Eye (tissue), 1 donor: ENCODE measurements at regions not wholly inside any gene's neighbourhood (a gene's known extent, or its start where the extent isn't known, plus 50 kb on each side); places are given as distances from the start of the nearest gene placed in this dataset.
A peak's percentile ranks its signal among the peaks of the same experiment; 100 is the strongest.

Experiments
- DNase-seq: peaks from one replicate; pipeline ENCODE4 v3.0.0-alpha.2; 2015

- DNase-seq, result no peak
Observed at GRCh38 chr1:191857600-191857999, 300.7 kb upstream of the RGS18 start.

GRCh38 chr1:191865479-191865878, 292.8 kb upstream of the RGS18 start:
- DNase-seq, result no peak

GRCh38 chr1:191866155-191866554, 292.1 kb upstream of the RGS18 start:
- DNase-seq, result no peak

- no peak for DNase-seq
Observed at GRCh38 chr1:191869790-191870312, 288.4 kb upstream of the RGS18 start.

GRCh38 chr1:191870490-191870889, 287.8 kb upstream of the RGS18 start:
- DNase-seq, result no peak

GRCh38 chr1:191875994-191876393, 282.3 kb upstream of the RGS18 start:
- no peak for DNase-seq

GRCh38 chr1:191876631-191877030, 281.6 kb upstream of the RGS18 start:
- DNase-seq, result no peak

- DNase-seq, result no peak
Observed at GRCh38 chr1:191882870-191883269, 275.4 kb upstream of the RGS18 start.

- no peak for DNase-seq
Observed at GRCh38 chr1:191886977-191887376, 271.3 kb upstream of the RGS18 start.

- DNase-seq, result no peak
Observed at GRCh38 chr1:191888996-191889622, 269.2 kb upstream of the RGS18 start.

- no peak for DNase-seq
Observed at GRCh38 chr1:191889623-191890003, 268.6 kb upstream of the RGS18 start.

GRCh38 chr1:191890433-191891088, 267.7 kb upstream of the RGS18 start:
- no peak for DNase-seq

GRCh38 chr1:191892716-191893115, 265.5 kb upstream of the RGS18 start:
- no peak for DNase-seq

- no peak for DNase-seq
Observed at GRCh38 chr1:191895049-191895448, 263.2 kb upstream of the RGS18 start.

- no peak for DNase-seq
Observed at GRCh38 chr1:191895462-191896058, 262.7 kb upstream of the RGS18 start.

GRCh38 chr1:191897134-191897533, 261.1 kb upstream of the RGS18 start:
- DNase-seq, result no peak

- no peak for DNase-seq
Observed at GRCh38 chr1:191901651-191902050, 256.6 kb upstream of the RGS18 start.

GRCh38 chr1:191904991-191905390, 253.3 kb upstream of the RGS18 start:
- no peak for DNase-seq

GRCh38 chr1:191905781-191906180, 252.5 kb upstream of the RGS18 start:
- no peak for DNase-seq

GRCh38 chr1:191907121-191907520, 251.1 kb upstream of the RGS18 start:
- peak; percentile 19 for DNase-seq

GRCh38 chr1:191910245-191910644, 248.0 kb upstream of the RGS18 start:
- no peak for DNase-seq

GRCh38 chr1:191912517-191912916, 245.7 kb upstream of the RGS18 start:
- no peak for DNase-seq

- DNase-seq, result no peak
Observed at GRCh38 chr1:191913260-191913977, 244.8 kb upstream of the RGS18 start.

- no peak for DNase-seq
Observed at GRCh38 chr1:191929383-191929782, 228.9 kb upstream of the RGS18 start.
